DOHH2 (cell line): ENCODE measurements at regions not wholly inside any gene's neighbourhood (a gene's known extent, or its start where the extent isn't known, plus 50 kb on each side); places are given as distances from the start of the nearest gene placed in this dataset.

Experiments
- CTCF ChIP-seq: fragments of 200-600 bp; sonication (generic); IDR thresholded peaks from one replicate; pipeline ENCODE4 v1.5.1; 2014; ENCODE audit warnings: antibody characterized with exemption, mild to moderate bottlenecking, low read depth, low read length; ENCODE audit not compliant: poor library complexity, severe bottlenecking
- EZH2phosphoT487 ChIP-seq: fragments of 200-600 bp; sonication (generic); IDR thresholded peaks from 2 replicates; pipeline ENCODE4 v1.6.1; 2017; ENCODE audit warnings: borderline replicate concordance, mild to moderate bottlenecking, antibody characterized with exemption, low read length, moderate library complexity, mixed read lengths

- TF ChIP-seq CTCF (no peak), EZH2phosphoT487 (no peak)
These were observed 83.6 kb upstream of the NRIP1 start for GRCh38 chr21:15148437-15148836.
